Endothelial cell of umbilical vein (primary cell): ENCODE measurements at regions not wholly inside any gene's neighbourhood (a gene's known extent, or its start where the extent isn't known, plus 50 kb on each side); places are given as distances from the start of the nearest gene placed in this dataset.

Experiments used
- BruUV-seq: library from RNA; stranded (reverse); fragments of 400-500 nt; replicated peaks from 2 replicates; lab custom pipeline; 2021; lab: Mats Ljungman, UMichigan
- CTCF ChIA-PET: fragments of 300-600, 350-600 bp; sonication (Branson Sonifier 250); formaldehyde crosslinking; loops from one replicate; lab custom pipeline; 2021; ENCODE audit warnings: antibody characterized with exemption, inconsistent platforms; lab: Charles Lee
- POLR2A ChIA-PET: fragments of 300-600, 350-600 bp; sonication (Branson Sonifier 250); formaldehyde crosslinking; loops from one replicate; lab custom pipeline; 2021; ENCODE audit warnings: antibody characterized with exemption, inconsistent platforms; lab: Charles Lee
- DNase-seq: peaks from one replicate; pipeline ENCODE4 v3.0.0-alpha.2; 2011; ENCODE audit warnings: low read depth, low spot score
- FAIRE-seq: peaks from 2 replicates; lab custom pipeline; 2011; peaks lifted over from hg19 to GRCh38; lab: Jason Lieb, UNC
- H2AFZ ChIP-seq: 2 replicates; pipeline ENCODE4 v1.6.0; 2012; ENCODE audit warnings: low read depth, low read length, control low read depth, inconsistent platforms
- H3K27ac ChIP-seq: 2 replicates; pipeline ENCODE4 v1.5.1; 2011; ENCODE audit warnings: low read depth, mild to moderate bottlenecking, control low read depth, low read length, moderate library complexity; ENCODE audit not compliant: insufficient read depth
- H3K27me3 ChIP-seq, 2 experiments: 2 replicates each; pipeline versions ENCODE4 v1.6.0 to v1.6.1; 2011; ENCODE audit warnings: low read length in 2 of 2, mixed read lengths in 1 of 2; ENCODE audit not compliant: control insufficient read depth in 2 of 2, insufficient read depth in 2 of 2
- H3K36me3 ChIP-seq, 2 experiments: 2 replicates in 1 of 2; 3 replicates in 1 of 2; pipeline ENCODE4 v1.5.1; 2011; ENCODE audit warnings: low read length in 2 of 2, mild to moderate bottlenecking in 1 of 2, moderate library complexity in 1 of 2; ENCODE audit not compliant: control insufficient read depth in 2 of 2, insufficient read depth in 2 of 2; ENCODE audit errors: extremely low read depth in 1 of 2
- H3K4me1 ChIP-seq: 3 replicates; pipeline ENCODE4 v1.5.1; 2011; ENCODE audit warnings: mild to moderate bottlenecking, low read length; ENCODE audit not compliant: control insufficient read depth, insufficient read depth; ENCODE audit errors: extremely low read depth
- H3K4me2 ChIP-seq: 2 replicates; pipeline ENCODE4 v1.6.1; 2011; ENCODE audit warnings: low read length, control low read depth, mixed read lengths; ENCODE audit not compliant: insufficient read depth
- H3K4me3 ChIP-seq, 3 experiments: fragments of 200-600 bp in 1 of 3; sonication (generic), shearing (Covaris generic) in 1 of 3; replicated peaks in 1 of 3; 2 replicates each; pipeline ENCODE4 v1.5.1; 2011 to 2016; ENCODE audit warnings: control low read depth in 3 of 3, low read length in 3 of 3, mild to moderate bottlenecking in 2 of 3, inconsistent platforms in 1 of 3, low read depth in 1 of 3, moderate library complexity in 1 of 3; ENCODE audit not compliant: insufficient read depth in 1 of 3
- H3K79me2 ChIP-seq: 2 replicates; pipeline ENCODE4 v1.6.0; 2012; ENCODE audit warnings: low read length, inconsistent platforms; ENCODE audit not compliant: control insufficient read depth, insufficient read depth
- H3K9ac ChIP-seq: replicated peaks from 2 replicates; pipeline ENCODE3; 2011; ENCODE audit warnings: low read length, control low read depth; ENCODE audit not compliant: insufficient read depth; ENCODE audit errors: extremely low read depth
- H3K9me1 ChIP-seq: replicated peaks from 3 replicates; pipeline ENCODE4 v1.6.0; 2011; ENCODE audit warnings: mild to moderate bottlenecking, low read length; ENCODE audit not compliant: control insufficient read depth, insufficient read depth; ENCODE audit errors: extremely low read depth
- H3K9me3 ChIP-seq: replicated peaks from 2 replicates; pipeline ENCODE4 v1.5.1; 2012; ENCODE audit warnings: low read length, inconsistent platforms; ENCODE audit not compliant: control insufficient read depth, insufficient read depth
- H4K20me1 ChIP-seq: replicated peaks from 2 replicates; pipeline ENCODE3; 2011; ENCODE audit warnings: mild to moderate bottlenecking, low read length; ENCODE audit not compliant: control insufficient read depth, insufficient read depth; ENCODE audit errors: extremely low read depth
- CTCF ChIP-seq, 2 donors: IDR thresholded peaks; 1 replicate in 1 of 2; 2 replicates in 1 of 2; pipeline ENCODE4 v1.5.1; 2011; ENCODE audit warnings: low read length in 2 of 2, mild to moderate bottlenecking in 2 of 2, moderate library complexity in 2 of 2, control low read depth in 1 of 2, inconsistent platforms in 1 of 2, low read depth in 1 of 2; ENCODE audit not compliant: insufficient read depth in 1 of 2; ENCODE audit errors: extremely low read depth in 1 of 2
- EZH2 ChIP-seq: IDR thresholded peaks from 2 replicates; pipeline ENCODE4 v1.6.1; 2012; ENCODE audit warnings: borderline replicate concordance, low read depth, mild to moderate bottlenecking, moderate library complexity, low read length, inconsistent platforms; ENCODE audit not compliant: severe bottlenecking
- FOS ChIP-seq: IDR thresholded peaks from 2 replicates; pipeline ENCODE4 v1.6.1; 2011; ENCODE audit warnings: mild to moderate bottlenecking, low read length, moderate library complexity, borderline replicate concordance; ENCODE audit not compliant: insufficient read depth
- GATA2 ChIP-seq: IDR thresholded peaks from 2 replicates; pipeline ENCODE4 v1.7.0; 2011; ENCODE audit warnings: low read depth, mild to moderate bottlenecking, moderate library complexity, mixed read lengths, low read length; ENCODE audit not compliant: insufficient read length, insufficient read depth
- JUN ChIP-seq: IDR thresholded peaks from 2 replicates; pipeline ENCODE4 v1.6.1; 2011; ENCODE audit warnings: borderline replicate concordance, low read depth; ENCODE audit not compliant: insufficient read length, insufficient read depth
- MAX ChIP-seq: IDR thresholded peaks from 2 replicates; pipeline ENCODE4 v1.6.1; 2011; ENCODE audit not compliant: insufficient read depth, insufficient read length
- MYC ChIP-seq: IDR thresholded peaks from one replicate; pipeline ENCODE4 v1.6.1; 2011; ENCODE audit warnings: mild to moderate bottlenecking, low read depth, low read length
- POLR2A ChIP-seq: IDR thresholded peaks from 2 replicates; pipeline ENCODE4 v1.6.1; 2012; ENCODE audit warnings: low read depth, mild to moderate bottlenecking, control low read depth, low read length
- POLR2AphosphoS5 ChIP-seq: IDR thresholded peaks from 2 replicates; pipeline ENCODE4 v1.6.1; 2012; ENCODE audit warnings: low read depth, mild to moderate bottlenecking, control low read depth, low read length, moderate library complexity; ENCODE audit not compliant: insufficient read depth
- dilution Hi-C: fragments of 300-500 bp; cut with MboI; formaldehyde crosslinking; loops from one replicate; pipeline ENCODE4 v1.15.0; 2019; ENCODE audit warnings: low sequenced_read_pairs; ENCODE audit not compliant: extremely low pct_ligation_motif_present
- intact Hi-C: fragments of 100-400 bp; cut with micrococcal nuclease; formaldehyde crosslinking; loops from one replicate; pipeline ENCODE4 v1.10.0; 2022

GRCh38 chr3:148042663-148043445 lies 633.7 kb downstream of the ZIC1 start:
- TF ChIP-seq FOS = peak; percentile 54
- TF ChIP-seq GATA2 = peak; percentile 89
- TF ChIP-seq MAX = no peak
- Histone ChIP-seq H3K9me1 (no peaks in the 10 kb centered on the region), H2AFZ (peak overlapping the region; percentile 73), H3K9ac (no peak overlapping the region), H3K4me3 (no peak overlapping the region), H3K36me3 (no peaks in the 10 kb centered on the region), H3K27ac (peak overlapping the region; percentile 8), H3K4me1 (peaks cover 16% of the 10 kb centered on the region), H4K20me1 (no peaks in the 10 kb centered on the region), H3K27me3 (no peaks in the 10 kb centered on the region), H3K79me2 (no peaks in the 10 kb centered on the region), H3K4me2 (peak overlapping the region; percentile 71), H3K9me3 (no peaks in the 10 kb centered on the region)
- peak; percentile 69 for FAIRE-seq
- ChIA-PET POLR2A (interaction anchor here (0.7 kb wide), 1 partner anchor 23 kb away, joined by 3 read pairs; no protein-coding TSS in a partner anchor), CTCF (interaction anchor here (2.0 kb wide), 1 partner anchor 426 kb away, joined by 4 read pairs; no protein-coding TSS in a partner anchor)
- peak; percentile 75 for DNase-seq
- dilution Hi-C loops (no loop called here), intact Hi-C loops (no loop called here)
- no TSS peak for BruUV-seq

GRCh38 chr3:148044151-148044550 lies 635.0 kb downstream of the ZIC1 start:
- no peaks in the 10 kb centered on the region for H3K9me1 ChIP-seq
- H3K27me3 ChIP-seq = no peaks in the 10 kb centered on the region
- no peaks in the 10 kb centered on the region for H3K36me3 ChIP-seq
- H3K79me2 ChIP-seq = no peaks in the 10 kb centered on the region
- H2AFZ ChIP-seq = no peak overlapping the region
- no peak overlapping the region for H3K4me2 ChIP-seq
- H4K20me1 ChIP-seq = no peaks in the 10 kb centered on the region
- TF ChIP-seq MAX (no peak), POLR2AphosphoS5 (no peak), JUN (no peak), GATA2 (no peak), MYC (no peak), FOS (no peak), POLR2A (no peak), CTCF (IDR thresholded peaks at IDR 0.05; ENCODE audit: extremely low read depth in 1 of 2, insufficient read depth in 1 of 2, low read depth in 1 of 2, low read length in 2 of 2) (no peak), EZH2 (no peak)
- intact Hi-C loops (no loop called here), dilution Hi-C loops (no loop called here)
- H3K9me3 ChIP-seq = no peaks in the 10 kb centered on the region
- H3K9ac ChIP-seq = no peak overlapping the region
- no TSS peak for BruUV-seq
- FAIRE-seq (no peak), DNase-seq (no peak)
- H3K4me1 ChIP-seq = peaks cover 16% of the 10 kb centered on the region
- no peak overlapping the region for H3K27ac ChIP-seq
- ChIA-PET POLR2A (no interaction called here), CTCF (no interaction called here)
- no peak overlapping the region for H3K4me3 ChIP-seq
